ENCODE measurements at regions not wholly inside any gene's neighbourhood (a gene's known extent, or its start where the extent isn't known, plus 50 kb on each side); places are given as distances from the start of the nearest gene placed in this dataset.

GRCh38 chr7:18308938-18309337, 186.6 kb upstream of the HDAC9 start:
- TF ChIP-seq CTCF (conservative IDR thresholded peaks at IDR 0.05; ENCODE audit: low read depth, low read length), result no peak
- no peak for DNase-seq (ENCODE audit: low read depth)
- no peak overlapping the region for H3K4me3 ChIP-seq (ENCODE audit: low read length)

GRCh38 chr7:18312482-18312881, 183.1 kb upstream of the HDAC9 start:
- no peak overlapping the region for H3K4me3 ChIP-seq (ENCODE audit: low read length)
- TF ChIP-seq CTCF (conservative IDR thresholded peaks at IDR 0.05; ENCODE audit: low read depth, low read length), result no peak
- DNase-seq (ENCODE audit: low read depth), result no peak

GRCh38 chr7:18313965-18314364, 181.6 kb upstream of the HDAC9 start:
- no peak overlapping the region for H3K4me3 ChIP-seq (ENCODE audit: low read length)
- no peak for DNase-seq (ENCODE audit: low read depth)
- TF ChIP-seq CTCF (conservative IDR thresholded peaks at IDR 0.05; ENCODE audit: low read depth, low read length), result no peak

GRCh38 chr7:18315241-18315640, 180.3 kb upstream of the HDAC9 start:
- no peak overlapping the region for H3K4me3 ChIP-seq (ENCODE audit: low read length)
- no peak for TF ChIP-seq CTCF (conservative IDR thresholded peaks at IDR 0.05; ENCODE audit: low read depth, low read length)
- DNase-seq (ENCODE audit: low read depth), result no peak

GRCh38 chr7:18317941-18318340, 177.6 kb upstream of the HDAC9 start:
- H3K4me3 ChIP-seq (ENCODE audit: low read length), result no peak overlapping the region
- no peak for DNase-seq (ENCODE audit: low read depth)
- no peak for TF ChIP-seq CTCF (conservative IDR thresholded peaks at IDR 0.05; ENCODE audit: low read depth, low read length)

GRCh38 chr7:18320422-18320821, 175.1 kb upstream of the HDAC9 start:
- no peak for TF ChIP-seq CTCF (conservative IDR thresholded peaks at IDR 0.05; ENCODE audit: low read depth, low read length)
- DNase-seq (ENCODE audit: low read depth), result no peak
- no peak overlapping the region for H3K4me3 ChIP-seq (ENCODE audit: low read length)

- peak; percentile 69 for TF ChIP-seq CTCF (conservative IDR thresholded peaks at IDR 0.05; ENCODE audit: low read depth, low read length)
- no peak for DNase-seq (ENCODE audit: low read depth)
- no peak overlapping the region for H3K4me3 ChIP-seq (ENCODE audit: low read length)
Measured at GRCh38 chr7:18320971-18321567, 174.5 kb upstream of the HDAC9 start.
